ENCODE measurements at regions not wholly inside any gene's neighbourhood (a gene's known extent, or its start where the extent isn't known, plus 50 kb on each side); places are given as distances from the start of the nearest gene placed in this dataset.
A peak's percentile ranks its signal among the peaks of the same experiment; 100 is the strongest.

GRCh38 chr7:27434756-27435400 lies 192.3 kb downstream of the EVX1 start:
- H3K4me2 ChIP-seq: no peak overlapping the region
- no peak overlapping the region for H3K4me3 ChIP-seq
- H3K27ac ChIP-seq: no peak overlapping the region
- no peaks in the 10 kb centered on the region for H3K36me3 ChIP-seq (replicated peaks; ENCODE audit: insufficient read depth, low read depth)
- 69% methylated on average over 5 of the region's 5 CpGs for WGBS (ENCODE audit: low lambda C conversion rate, missing lambda C conversion rate)
- no peaks in the 10 kb centered on the region for H3K79me2 ChIP-seq
- H2AFZ ChIP-seq: no peak overlapping the region
- H3K9me2 ChIP-seq (replicated peaks; ENCODE audit: insufficient read depth): no peaks in the 10 kb centered on the region
- TF ChIP-seq EZH2phosphoT487 (IDR thresholded peaks at IDR 0.05; ENCODE audit: low read depth, severe bottlenecking, unreplicated experiment) (no peak), CTCF (IDR thresholded peaks at IDR 0.05; ENCODE audit: poor library complexity) (peak; percentile 32), EZH2 (IDR thresholded peaks at IDR 0.05; ENCODE audit: borderline replicate concordance) (no peak)
- no peaks in the 10 kb centered on the region for H4K20me1 ChIP-seq (ENCODE audit: insufficient read depth, poor library complexity, severe bottlenecking)
- H3K27me3 ChIP-seq: no peaks in the 10 kb centered on the region
- DNase-seq (ENCODE audit: low spot score): no peak
- H3K4me1 ChIP-seq (ENCODE audit: insufficient read depth): no peaks in the 10 kb centered on the region
- H3K9me3 ChIP-seq (ENCODE audit: low read depth): no peaks in the 10 kb centered on the region

GRCh38 chr7:27435461-27435860 lies 192.9 kb downstream of the EVX1 start:
- Histone ChIP-seq H3K36me3 (replicated peaks; ENCODE audit: insufficient read depth, low read depth) (no peaks in the 10 kb centered on the region), H3K4me2 (no peak overlapping the region), H3K4me1 (ENCODE audit: insufficient read depth) (no peaks in the 10 kb centered on the region), H3K4me3 (no peak overlapping the region), H3K79me2 (no peaks in the 10 kb centered on the region), H2AFZ (no peak overlapping the region), H3K9me2 (replicated peaks; ENCODE audit: insufficient read depth) (no peaks in the 10 kb centered on the region), H3K9me3 (ENCODE audit: low read depth) (no peaks in the 10 kb centered on the region), H3K27me3 (no peaks in the 10 kb centered on the region), H3K27ac (no peak overlapping the region), H4K20me1 (ENCODE audit: insufficient read depth, poor library complexity, severe bottlenecking) (no peaks in the 10 kb centered on the region)
- DNase-seq (ENCODE audit: low spot score): no peak
- TF ChIP-seq EZH2phosphoT487 (IDR thresholded peaks at IDR 0.05; ENCODE audit: low read depth, severe bottlenecking, unreplicated experiment) (no peak), EZH2 (IDR thresholded peaks at IDR 0.05; ENCODE audit: borderline replicate concordance) (no peak), CTCF (IDR thresholded peaks at IDR 0.05; ENCODE audit: poor library complexity) (no peak)
- WGBS (ENCODE audit: low lambda C conversion rate, missing lambda C conversion rate): 75% methylated on average over 3 of the region's 3 CpGs

GRCh38 chr7:27438881-27439589 lies 196.4 kb downstream of the EVX1 start:
- H3K9me2 ChIP-seq (replicated peaks; ENCODE audit: insufficient read depth): no peaks in the 10 kb centered on the region
- no peak overlapping the region for H3K27ac ChIP-seq
- no peaks in the 10 kb centered on the region for H4K20me1 ChIP-seq (ENCODE audit: insufficient read depth, poor library complexity, severe bottlenecking)
- no peaks in the 10 kb centered on the region for H3K27me3 ChIP-seq
- H3K79me2 ChIP-seq: no peaks in the 10 kb centered on the region
- H2AFZ ChIP-seq: no peak overlapping the region
- H3K4me3 ChIP-seq: no peak overlapping the region
- H3K36me3 ChIP-seq (replicated peaks; ENCODE audit: insufficient read depth, low read depth): no peaks in the 10 kb centered on the region
- no peak overlapping the region for H3K4me2 ChIP-seq
- H3K9me3 ChIP-seq (ENCODE audit: low read depth): no peaks in the 10 kb centered on the region
- no peak for TF ChIP-seq EZH2phosphoT487 (IDR thresholded peaks at IDR 0.05; ENCODE audit: low read depth, severe bottlenecking, unreplicated experiment)
- TF ChIP-seq EZH2 (IDR thresholded peaks at IDR 0.05; ENCODE audit: borderline replicate concordance): no peak
- no peak for TF ChIP-seq CTCF (IDR thresholded peaks at IDR 0.05; ENCODE audit: poor library complexity)
- 70% methylated on average over 6 of the region's 6 CpGs for WGBS (ENCODE audit: low lambda C conversion rate, missing lambda C conversion rate)
- no peaks in the 10 kb centered on the region for H3K4me1 ChIP-seq (ENCODE audit: insufficient read depth)
- DNase-seq (ENCODE audit: low spot score): no peak

Data from hepatocyte (in vitro differentiated cells).